GM12872 (cell line): ENCODE measurements at regions not wholly inside any gene's neighbourhood (a gene's known extent, or its start where the extent isn't known, plus 50 kb on each side); places are given as distances from the start of the nearest gene placed in this dataset.

ENCODE experiments used
- TF ChIP-seq, protein P1 (sequence below): IDR thresholded peaks from 3 replicates; pipeline ENCODE4 v1.5.1; 2011; ENCODE audit warnings: low read depth, mild to moderate bottlenecking, low read length, moderate library complexity; ENCODE audit not compliant: insufficient read depth

DNA sequence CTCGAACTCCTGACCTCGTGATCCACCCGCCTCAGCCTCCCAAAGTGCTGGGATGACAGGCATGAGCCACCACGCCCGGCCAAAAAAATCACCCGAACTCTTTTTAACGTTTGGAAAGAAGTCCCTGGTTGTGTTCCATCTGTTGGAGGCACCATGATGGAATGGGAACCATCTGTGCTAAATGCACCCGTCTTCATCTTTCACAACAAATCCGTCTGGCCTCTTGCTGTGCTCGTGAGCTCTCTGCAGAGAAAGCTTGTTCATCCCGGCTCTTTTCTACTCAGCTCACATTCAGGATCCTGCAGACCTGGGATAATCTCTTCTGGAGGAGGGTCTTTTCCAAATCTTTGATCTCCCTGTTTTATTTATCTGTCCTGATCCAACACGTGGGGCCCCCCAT lies 188.8 kb downstream of the CRLF2 start:
- TF ChIP-seq, protein P1, sequence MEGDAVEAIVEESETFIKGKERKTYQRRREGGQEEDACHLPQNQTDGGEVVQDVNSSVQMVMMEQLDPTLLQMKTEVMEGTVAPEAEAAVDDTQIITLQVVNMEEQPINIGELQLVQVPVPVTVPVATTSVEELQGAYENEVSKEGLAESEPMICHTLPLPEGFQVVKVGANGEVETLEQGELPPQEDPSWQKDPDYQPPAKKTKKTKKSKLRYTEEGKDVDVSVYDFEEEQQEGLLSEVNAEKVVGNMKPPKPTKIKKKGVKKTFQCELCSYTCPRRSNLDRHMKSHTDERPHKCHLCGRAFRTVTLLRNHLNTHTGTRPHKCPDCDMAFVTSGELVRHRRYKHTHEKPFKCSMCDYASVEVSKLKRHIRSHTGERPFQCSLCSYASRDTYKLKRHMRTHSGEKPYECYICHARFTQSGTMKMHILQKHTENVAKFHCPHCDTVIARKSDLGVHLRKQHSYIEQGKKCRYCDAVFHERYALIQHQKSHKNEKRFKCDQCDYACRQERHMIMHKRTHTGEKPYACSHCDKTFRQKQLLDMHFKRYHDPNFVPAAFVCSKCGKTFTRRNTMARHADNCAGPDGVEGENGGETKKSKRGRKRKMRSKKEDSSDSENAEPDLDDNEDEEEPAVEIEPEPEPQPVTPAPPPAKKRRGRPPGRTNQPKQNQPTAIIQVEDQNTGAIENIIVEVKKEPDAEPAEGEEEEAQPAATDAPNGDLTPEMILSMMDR, result no peak

DNA sequence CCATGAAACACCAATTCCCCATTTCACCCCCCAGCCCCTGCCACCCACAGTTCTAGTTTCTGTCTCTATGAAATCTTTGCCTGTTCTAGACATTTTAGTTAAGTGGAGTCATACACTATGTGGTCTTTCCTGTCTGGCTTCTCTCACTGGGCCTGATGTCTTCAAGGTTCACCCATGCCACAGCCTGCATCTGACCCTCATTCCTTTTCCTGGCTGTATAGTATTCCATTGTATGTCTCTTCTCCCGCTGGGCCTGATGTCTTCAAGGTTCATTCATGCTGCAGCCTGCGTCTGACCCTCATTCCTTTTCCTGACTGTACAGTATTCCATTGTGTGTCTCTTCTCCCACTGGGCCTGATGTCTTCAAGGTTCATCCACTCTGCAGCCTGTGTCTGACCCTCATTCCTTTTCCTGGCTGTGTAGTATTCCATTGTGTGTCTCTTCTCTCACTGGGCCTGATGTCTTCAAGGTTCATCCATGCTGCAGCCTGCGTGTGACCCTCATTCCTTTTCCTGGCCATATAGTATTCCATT lies 191.7 kb downstream of the CRLF2 start:
- TF ChIP-seq, protein P1, result no peak

DNA sequence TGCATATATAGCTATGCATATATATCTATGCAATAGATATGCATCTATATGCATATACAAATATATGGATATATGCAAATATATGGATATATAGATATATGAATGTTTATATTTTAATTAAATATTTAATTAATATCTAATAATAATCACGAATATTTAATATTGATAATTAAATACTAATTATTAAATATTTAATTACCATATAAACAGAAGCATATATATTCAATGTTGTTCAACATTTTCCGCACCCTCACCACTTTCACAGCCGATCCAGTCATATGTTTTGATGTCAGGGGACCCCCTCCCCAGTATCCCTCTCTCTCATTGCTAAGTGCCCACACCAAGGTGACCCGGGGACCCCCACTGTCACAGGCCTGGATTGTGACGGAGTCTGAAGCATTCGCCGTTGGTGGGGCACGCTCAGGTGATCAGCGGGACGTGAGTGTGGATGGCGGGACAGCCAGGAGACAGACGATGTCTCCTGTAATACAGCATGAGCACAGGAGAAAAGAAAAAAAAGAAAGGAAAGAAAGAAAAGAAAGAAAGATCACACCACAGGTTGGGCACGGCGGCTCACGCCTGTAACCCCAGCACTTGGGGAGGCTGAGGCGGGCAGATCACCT lies 199.7 kb downstream of the CRLF2 start:
- TF ChIP-seq, protein P1, result no peak

DNA sequence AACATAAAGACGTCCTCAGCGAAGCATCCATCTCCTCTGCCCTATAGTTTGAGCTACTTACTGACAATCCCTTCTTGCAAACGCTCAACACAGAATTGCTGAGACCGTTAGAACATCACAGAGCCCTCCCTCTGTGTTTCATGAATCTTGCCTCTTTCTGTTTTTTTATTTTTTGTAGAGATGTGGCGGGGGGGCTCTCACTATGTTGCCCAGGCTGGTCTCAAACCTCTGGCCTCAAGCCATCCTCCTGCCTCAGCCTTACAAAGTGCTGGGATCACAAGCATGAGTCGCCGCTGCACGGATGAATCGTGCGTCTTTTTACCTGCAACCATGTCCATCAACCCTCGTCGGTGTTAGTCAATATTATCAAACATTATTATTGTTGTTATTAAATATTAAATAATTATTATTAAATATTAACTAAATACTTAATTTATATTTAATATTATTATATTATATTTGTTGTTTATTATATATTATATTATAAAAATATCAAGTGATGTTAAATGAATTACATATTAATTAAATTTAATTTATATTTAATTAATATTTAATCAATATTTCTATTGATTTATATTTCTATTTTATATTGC lies 200.7 kb downstream of the CRLF2 start:
- TF ChIP-seq, protein P1, result no peak

DNA sequence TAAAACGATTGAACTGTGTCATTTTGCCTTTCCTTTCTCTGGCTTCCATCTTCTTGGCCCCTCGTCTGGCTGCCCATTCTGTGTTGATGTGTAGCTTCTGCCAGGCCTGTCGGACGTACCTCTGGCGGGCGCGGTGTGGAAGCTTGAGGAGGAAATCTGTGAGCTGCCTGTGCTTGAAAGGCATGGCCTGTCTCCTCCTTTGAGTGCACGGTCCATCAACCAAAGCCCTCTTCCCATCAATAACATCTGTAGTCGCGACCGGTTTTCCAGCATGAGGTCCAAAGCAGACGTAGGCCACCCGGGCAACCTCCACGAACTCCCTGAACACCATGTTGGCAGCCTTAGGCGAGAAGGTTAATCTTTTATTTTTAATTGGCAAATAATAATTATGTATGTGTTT lies 202.7 kb downstream of the CRLF2 start:
- TF ChIP-seq, protein P1, result no peak

DNA sequence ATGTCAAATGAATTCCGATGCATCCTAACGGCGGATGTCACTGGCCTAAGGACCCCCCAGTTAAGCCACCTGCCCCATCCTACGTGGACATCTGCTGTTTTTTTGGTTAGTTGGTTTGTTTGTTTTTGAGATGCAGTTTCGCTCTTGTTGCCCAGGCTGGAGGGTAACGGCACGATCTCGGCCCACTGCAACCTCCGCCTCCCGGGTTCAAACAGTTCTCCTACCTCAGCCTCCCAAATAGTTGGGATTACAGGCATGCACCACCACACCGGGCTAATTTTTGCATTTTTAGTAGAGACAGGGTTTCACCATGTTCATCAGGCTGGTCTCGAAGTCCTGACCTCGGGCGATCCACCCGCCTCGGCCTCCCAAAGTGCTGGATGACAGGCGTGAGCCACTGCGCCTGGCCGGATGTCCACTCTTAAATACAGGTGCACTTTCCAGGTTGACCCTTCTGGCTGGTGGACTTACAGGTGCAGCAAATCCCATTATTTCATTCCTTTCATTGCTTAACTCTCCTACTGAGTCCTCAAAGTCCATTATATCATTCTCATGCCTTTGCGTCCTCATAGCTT lies 206.2 kb downstream of the CRLF2 start:
- TF ChIP-seq, protein P1, result no peak

DNA sequence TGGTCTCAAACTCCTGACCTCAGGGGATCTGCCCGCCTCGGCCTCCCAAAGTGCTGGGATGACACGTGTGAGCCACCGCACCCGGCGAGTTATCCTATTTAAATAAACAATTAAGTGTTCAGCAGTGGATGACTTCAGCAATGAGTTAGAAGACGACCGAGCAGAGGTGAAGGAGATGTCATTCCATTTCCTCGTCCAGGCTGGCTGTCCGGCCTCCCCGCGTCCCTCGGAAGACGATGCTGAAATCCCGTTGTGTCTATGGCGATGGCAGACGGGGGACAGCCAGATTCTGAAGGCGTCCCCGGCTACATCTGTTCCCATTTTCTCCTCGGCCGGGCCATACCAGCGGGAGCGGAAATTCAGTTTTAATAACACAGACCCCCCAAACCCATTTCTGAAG lies 209.8 kb downstream of the CRLF2 start:
- TF ChIP-seq, protein P1, result no peak
